ENCODE measurements at regions not wholly inside any gene's neighbourhood (a gene's known extent, or its start where the extent isn't known, plus 50 kb on each side); places are given as distances from the start of the nearest gene placed in this dataset.

DNA sequence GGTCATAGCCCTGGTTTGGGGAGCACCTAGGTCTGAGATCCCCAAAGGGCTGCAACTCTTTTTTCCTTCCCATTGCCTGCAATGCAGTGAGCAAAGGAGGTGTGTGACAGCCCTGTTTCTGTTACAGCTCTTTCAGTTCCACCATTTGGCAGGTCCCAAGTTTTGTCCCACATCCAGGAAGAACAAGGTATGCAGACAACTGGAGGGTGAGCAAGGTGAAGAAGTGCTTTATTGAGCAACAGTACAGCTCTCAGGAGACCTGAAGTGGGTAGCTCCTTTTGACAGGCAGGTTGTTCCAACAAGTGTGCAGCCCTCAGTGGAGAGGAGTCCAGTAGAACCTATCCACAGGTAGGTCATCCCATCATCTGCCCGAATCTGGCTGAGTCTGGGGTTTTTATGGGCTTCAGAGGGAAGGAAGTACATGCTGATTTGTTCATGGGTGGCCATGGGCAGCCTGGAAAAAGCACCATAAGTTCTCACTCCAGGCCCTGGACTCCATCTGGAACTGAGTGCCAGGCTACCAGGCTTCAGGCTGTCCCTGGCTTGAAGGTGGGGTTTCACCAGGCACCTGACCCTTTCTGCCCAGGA lies 62.8 kb upstream of the NAV3 start:
- TF ChIP-seq, protein P1, sequence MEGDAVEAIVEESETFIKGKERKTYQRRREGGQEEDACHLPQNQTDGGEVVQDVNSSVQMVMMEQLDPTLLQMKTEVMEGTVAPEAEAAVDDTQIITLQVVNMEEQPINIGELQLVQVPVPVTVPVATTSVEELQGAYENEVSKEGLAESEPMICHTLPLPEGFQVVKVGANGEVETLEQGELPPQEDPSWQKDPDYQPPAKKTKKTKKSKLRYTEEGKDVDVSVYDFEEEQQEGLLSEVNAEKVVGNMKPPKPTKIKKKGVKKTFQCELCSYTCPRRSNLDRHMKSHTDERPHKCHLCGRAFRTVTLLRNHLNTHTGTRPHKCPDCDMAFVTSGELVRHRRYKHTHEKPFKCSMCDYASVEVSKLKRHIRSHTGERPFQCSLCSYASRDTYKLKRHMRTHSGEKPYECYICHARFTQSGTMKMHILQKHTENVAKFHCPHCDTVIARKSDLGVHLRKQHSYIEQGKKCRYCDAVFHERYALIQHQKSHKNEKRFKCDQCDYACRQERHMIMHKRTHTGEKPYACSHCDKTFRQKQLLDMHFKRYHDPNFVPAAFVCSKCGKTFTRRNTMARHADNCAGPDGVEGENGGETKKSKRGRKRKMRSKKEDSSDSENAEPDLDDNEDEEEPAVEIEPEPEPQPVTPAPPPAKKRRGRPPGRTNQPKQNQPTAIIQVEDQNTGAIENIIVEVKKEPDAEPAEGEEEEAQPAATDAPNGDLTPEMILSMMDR (IDR thresholded peaks at IDR 0.05; ENCODE audit: borderline replicate concordance, extremely low read depth, low read length, poor library complexity, severe bottlenecking) = no peak
- TF ChIP-seq EZH2 (IDR thresholded peaks at IDR 0.05; ENCODE audit: borderline replicate concordance, low read depth, low read length, severe bottlenecking) = no peak
